HG02642 (cell line): ENCODE measurements at regions not wholly inside any gene's neighbourhood (a gene's known extent, or its start where the extent isn't known, plus 50 kb on each side); places are given as distances from the start of the nearest gene placed in this dataset.
A peak's percentile ranks its signal among the peaks of the same experiment; 100 is the strongest.
"Not testable (repeated sequence)": the region's sequence is repeated elsewhere in the genome, so short reads cannot be mapped to it uniquely, and the experiment has no call there.

Source experiments
- ATAC-seq: cut with Tn5 transposase; IDR thresholded peaks from one replicate; pipeline ENCODE4 v1.9.1; 2021; ENCODE audit warnings: mild to moderate bottlenecking; ENCODE audit not compliant: unreplicated experiment, poor library complexity

DNA sequence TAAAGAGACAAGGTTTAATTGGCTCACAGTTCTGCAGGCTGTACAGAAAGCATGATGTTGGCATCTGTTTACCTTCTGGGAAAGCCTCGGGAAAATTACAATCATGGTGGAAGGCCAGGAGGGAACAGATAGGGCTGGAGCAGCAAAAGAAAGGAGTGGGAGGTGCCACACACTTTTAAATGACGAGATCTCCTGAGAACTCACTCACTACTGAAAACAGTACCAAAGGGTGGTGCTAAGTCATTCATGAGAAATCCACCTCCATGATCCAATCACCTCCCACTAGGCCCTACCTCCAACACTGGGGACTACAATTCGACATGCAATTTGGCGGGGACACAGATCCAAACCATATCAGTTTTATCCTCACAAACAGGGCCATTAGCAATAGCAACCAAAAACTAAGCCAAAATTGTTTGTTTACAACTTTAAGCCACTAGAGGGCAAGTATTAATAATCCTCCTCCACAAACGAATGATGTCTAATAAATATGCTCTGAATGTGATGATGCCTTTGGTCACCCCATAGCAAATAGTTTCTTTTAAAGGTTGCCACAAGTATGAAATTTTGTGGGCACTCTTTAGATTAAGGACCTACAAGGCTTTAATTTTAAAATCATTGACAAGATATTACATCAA is 129.2 kb upstream of the NRBF2 start:
- no peak for ATAC-seq

DNA sequence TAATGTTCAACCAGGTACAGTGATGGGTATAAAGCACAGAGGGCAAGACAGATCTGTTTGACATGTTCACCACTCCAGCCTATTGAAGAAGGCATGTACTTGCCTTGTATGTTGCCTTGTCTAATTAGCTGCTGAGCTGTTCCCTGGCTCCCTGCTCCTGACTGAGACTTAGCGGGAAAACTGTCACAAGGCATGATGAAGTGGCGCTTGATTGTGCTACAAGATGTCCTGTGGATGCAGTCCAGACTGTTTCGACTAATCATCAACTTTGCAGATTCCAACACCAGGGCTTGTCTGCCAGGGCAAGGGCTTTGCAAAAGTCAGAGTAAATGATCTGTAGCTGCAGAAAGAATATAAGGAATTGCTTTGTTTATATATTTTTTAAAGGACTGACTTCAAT is 136.2 kb upstream of the NRBF2 start:
- no peak for ATAC-seq

DNA sequence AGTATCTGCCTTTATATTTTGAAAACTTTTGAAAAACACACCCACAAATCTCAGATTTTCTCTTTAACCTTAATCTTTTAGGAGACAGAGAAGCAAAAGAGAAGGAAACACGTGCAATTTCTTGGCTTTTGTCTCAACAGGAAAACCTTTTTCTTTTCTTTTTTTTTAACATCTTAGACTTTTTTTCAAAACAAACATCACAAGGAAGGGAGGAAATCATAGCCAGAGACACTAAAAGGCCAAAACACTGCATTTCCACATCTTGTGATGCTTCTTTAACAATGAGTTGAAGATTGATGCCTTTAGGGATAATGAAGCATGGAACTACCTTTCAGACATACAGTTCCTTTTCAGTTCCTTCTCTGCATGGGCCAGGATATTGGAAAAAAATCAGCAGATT is 136.6 kb upstream of the NRBF2 start:
- ATAC-seq: no peak

DNA sequence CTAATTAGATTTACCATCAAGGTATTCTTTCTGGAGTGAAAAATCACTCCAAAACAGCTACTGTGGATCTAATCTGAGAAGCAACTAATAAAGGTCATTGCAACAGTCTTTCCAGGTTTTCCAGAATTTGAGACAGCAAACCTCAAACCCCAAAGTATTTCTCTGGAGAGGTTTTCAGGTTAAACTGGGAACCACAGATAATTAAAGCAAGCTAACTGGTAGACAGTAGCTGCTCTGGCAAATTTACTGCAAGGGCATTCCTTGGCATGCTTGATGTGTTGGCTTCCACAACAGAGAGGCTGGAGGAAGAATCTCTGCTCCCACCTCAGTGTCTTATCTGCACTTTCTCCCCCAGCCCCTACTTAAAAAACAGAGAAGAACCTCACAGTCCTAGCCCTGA is 140.0 kb upstream of the NRBF2 start:
- ATAC-seq: no peak

DNA sequence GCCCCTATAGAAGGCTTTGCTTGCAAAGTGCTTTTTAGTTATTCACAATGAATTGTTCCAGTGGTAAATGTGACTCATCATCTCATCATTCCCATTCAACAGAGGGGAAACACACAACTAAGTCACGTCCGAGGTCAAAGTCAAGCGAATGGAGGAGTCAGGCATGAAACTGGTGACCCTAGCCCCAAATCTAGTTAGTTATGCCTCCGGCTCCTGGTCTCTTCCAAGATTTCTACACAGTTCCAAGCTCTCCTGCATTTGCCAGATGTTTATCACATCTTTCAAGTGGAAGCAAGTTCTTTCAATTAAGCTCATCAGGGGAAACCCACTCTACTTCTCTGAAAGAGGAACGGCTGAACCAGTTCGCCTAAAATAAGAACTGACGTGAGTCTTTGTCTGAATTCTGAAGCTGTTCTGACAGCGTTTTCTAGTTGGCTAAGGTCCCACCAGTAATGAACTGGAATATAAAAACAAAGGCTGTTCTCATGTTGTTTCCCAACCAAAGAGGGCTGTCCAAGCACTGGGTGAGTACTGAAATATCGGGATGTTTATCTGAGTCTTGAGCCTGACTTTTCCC is 140.9 kb upstream of the NRBF2 start:
- ATAC-seq: peak; percentile 71

DNA sequence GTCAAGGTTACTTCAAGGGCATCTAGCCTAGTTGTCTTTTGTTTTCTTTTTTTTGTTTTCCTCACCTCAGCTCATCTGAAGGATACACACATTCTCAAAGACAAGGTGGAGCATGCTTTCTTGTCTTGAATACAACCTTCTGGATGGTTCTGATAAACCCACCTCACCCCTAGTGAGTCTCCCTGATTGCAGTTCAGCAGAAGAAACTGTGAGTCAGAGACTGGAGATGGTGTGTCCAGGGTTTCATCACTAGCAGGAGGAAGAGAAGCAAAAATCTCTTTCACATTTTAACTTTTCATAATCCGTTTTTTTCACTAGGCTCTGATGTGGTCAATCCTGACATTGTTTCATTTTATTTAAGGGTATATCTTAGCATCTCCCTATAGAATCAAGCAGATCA is 143.0 kb upstream of the NRBF2 start:
- no peak for ATAC-seq

DNA sequence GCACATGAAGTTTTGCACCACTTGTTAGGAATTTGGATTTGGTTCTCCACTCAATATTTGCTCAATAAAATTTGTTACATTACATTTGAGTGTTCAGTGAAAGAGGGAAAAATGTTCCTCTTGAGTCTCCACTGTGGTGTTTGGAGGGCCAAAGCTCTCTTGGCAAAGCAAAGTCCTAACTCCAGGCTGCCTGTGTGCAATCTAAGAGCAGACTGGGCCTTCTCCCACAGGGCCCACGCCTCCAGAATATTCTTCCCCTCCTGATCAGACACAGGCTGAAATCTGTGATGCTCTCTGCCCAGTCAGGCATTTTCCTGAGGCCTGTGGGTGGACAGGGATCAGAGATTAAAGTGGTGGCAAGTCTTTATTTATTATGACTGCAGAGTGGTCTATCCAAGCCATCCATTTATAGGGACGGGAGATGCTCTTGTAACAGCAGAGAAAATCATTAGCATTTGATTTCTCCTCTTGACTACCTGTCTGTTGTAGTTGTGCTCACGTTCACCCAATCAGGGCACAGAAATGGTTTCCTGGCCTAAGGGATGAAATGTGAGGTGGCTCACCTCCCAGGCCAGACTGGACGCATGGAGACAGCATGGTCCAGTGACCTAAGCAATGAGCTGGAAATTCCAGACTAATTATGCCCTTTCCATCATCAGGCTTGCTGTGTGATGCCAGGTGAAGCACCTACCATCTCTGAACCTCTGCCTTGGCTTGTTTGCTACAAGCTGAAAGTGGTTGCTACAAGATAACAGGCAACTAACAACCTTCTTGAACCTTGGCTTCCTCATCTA is 147.1 kb upstream of the NRBF2 start:
- no peak for ATAC-seq

DNA sequence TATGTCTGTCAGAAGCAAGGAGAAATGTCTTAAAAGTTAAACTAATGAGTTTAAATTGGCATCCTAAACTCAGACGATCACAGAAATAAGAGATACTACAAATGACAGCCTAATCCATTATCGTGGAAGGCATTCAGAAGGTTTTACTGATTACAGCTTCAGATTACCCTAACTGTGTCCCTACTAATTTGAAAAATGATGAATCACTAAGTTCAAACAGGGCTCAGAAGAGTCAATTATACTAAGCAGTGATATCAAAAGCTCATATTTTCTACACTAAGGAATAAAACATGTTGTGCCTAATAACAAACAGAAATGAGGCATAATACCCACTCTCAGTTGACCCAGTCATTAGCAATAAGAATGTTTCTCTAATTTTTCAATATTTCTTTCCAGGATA is 152.0 kb upstream of the NRBF2 start:
- ATAC-seq: no peak

DNA sequence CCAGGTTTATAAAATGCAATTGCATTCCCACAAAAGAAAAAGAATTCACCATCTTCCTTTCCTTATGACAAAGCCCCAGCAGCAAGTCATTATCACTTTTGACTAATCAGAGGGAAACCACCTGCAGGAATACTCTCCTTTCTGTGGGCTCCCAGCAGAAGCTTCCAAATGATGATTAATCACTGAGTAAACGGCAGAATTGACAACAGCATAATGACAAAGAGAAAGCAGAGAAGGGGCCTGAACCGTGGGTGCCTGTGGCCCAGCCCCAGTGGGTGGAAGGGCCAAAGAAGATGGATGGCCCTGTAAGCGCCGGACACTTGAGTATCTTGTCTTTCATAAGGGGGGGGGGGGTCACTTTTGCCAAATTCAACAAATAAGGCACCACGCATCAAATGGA is 152.4 kb upstream of the NRBF2 start:
- ATAC-seq: no peak

DNA sequence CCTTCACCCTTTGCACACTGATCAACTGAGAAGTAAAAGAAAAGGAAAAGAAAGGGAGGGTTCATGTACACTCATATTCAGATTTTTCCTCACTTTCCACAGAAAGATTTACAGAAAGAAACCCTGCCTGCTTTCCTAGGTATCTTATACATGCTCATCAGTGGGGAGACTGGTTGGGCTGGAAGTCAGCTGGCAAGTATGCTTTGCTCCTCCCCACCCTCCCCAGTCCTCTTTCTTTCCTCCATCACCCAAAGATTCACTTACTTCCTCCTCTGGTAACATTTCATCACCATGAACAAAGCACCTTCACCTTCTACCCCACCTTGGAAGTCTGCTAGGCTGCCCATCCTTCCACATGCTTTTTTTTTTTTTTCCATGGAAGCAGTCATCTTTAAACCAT is 153.2 kb upstream of the NRBF2 start:
- ATAC-seq: no peak

DNA sequence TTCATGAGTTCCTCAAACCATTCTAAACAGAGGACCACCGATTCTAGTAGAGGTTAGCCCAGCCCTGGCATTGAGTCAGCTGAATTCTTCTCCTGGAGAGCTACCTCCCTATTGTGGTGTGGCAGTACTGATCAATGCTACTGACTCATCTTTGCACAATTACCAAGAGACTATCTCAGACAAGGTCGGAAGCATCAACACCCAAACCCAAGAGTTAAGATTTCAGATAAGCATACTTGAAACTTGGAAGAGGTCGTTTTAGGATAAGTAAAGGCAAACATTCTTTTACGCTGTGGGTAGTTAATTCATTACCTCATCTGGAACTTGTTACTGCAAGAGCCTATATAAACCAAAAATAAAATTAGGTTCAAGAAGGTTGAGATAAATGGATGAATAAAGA is 154.6 kb upstream of the NRBF2 start:
- ATAC-seq: no peak

DNA sequence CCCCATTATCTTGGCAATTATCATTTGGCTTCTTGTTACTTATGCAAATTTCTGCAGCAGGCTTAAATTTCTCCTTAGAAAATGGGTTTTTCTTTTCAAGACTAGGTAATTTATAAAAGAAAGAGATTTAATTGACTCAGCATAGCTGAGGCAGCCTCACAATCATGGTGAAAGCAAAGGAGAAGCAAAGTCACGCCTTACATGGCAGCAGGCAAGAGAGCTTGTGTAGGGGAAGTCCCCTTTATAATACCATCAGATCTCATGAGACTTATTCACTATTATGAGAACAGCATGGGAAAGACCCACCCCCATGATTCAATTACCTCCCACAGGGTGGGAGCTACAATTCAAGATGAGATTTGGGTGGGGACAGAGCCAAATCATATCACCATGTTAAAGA is 158.3 kb upstream of the NRBF2 start:
- not testable (repeated sequence) for ATAC-seq

DNA sequence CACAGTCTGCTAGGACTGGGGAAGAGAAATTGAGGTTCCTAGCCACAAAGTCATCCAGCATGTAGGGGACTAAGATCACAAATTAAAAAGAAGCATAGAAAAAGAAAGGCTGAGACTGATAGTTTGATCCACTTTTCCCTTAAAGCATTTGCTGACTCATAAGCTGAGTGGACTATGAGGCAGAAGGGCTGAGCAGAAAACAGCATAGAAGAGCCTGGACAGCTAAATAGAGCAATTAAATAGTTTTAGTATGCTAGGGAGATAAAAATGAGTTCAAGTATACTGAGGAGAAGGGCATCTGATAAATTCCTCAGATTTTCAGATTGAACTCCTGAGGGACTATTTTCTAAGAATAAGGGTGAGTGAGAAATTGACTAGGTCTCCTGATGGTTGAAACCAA is 155.9 kb upstream of the EGR2 start:
- ATAC-seq: no peak

DNA sequence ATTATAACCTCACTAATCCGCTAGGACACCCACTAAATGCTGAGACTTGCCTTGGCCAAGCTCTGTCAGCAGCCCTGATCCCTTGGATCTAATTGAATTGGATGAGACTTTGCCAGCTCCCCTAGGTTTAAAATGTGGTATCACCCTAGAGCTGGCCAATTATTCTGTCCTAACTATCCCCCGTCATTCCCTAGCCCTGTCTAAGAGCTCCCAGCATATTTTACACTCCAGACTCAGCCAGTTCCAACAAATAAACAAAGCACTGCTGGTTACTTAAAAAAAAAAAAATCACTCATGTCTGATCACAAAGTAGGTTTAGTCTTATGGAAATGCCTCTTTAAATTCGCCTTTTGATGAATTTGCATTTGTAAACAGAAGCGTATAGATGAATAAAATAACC is 147.9 kb upstream of the EGR2 start:
- no peak for ATAC-seq

DNA sequence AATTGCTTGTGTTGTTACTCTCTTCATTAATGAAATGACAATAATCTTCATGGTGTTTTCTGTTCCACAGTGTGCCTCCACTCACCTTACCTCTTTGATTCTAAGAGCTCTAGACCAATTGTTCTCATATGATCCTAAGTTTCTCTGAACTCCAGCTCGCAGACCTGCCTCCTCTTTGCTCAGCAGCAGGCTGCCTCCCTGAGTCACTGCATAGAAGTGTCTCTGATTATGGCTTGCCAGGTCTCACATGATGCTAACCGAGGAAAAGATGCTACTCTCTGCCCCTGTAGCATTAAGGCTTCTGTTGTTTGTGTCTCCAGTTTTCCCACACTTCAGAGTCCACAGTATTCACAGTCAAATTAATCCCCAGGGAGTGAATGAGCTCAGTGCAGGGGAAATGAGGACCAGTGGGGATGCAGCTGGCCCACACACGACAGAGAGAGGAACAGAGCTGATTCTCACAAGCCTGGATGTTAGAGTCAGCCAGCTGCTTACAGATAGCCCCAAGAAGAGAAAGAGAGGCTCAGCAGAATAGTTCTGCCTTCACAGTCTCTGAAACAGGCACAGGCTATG is 145.9 kb upstream of the EGR2 start:
- ATAC-seq: no peak

DNA sequence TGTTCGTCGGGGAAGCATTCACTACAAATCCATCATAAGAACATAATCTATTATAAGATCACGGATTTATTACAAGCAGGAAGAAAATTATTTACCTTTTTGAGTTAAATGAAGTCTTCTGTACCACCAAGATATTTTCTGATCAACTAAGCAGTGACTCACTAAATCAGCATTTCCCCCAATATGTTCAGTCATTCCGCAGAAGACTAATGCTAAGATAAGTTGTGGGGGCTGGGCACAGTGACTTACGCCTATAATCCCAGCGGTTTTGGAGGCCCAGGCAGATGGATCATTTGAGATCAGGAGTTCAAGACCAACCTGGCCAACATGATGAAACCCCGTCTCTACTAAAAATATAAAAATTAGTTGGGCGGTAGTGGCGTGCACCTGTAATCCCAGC is 144.2 kb upstream of the EGR2 start:
- ATAC-seq: no peak

DNA sequence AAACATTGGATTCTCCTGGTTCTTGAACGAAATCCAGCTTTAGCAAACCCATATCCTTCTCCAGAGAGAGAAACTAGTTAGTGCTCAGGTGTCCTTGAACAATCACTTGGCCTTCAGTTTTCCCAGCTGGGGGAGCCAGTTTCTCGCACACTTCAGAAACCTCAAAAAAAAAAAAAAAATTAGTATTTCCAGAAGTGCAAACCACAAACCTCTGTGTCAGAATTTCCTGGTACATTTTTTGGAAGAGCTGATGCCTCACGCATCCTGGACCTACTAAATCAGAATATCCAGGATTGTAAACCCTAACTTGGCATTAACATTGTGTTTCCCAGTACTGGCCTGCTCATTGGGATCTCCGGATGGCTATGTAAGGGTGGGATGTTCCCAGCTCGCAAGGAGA is 143.4 kb upstream of the EGR2 start:
- ATAC-seq: no peak

DNA sequence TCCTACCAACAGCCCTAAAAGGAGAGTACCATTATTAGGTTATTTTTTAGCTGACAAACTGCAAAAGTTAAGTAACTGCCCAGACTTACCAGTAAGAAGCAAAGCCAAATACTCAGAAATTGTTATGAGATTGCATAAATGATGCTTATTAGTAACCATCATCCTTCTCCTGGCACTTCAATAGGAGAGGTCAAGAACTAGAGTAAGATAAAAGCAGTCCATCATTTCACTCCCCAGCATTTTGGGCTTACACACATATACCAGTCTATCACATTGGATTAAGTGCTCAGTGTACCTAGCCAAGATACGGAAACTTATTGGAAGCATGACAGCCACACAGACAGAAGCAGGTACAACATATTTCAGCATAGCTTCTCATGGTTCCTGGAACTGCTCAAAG is 142.8 kb upstream of the EGR2 start:
- no peak for ATAC-seq

DNA sequence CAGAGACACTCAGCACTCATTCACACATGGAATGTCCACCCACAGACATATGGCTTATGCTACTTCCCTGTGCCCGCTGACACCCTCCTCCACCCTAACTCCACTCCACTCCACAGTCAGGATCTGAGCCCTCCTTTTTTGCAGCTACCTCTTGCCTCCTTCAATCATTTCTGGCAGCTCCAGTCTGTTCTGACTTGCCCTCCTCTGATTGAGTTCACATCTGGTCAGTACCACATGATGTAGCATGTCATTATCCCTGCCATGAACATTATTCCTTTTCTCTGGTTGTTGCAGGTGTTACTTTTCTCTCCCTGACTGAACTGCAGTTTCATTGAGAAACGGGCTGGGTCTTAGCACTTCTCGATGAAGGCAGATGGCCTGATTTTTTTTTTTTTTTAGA is 130.1 kb upstream of the EGR2 start:
- no peak for ATAC-seq

DNA sequence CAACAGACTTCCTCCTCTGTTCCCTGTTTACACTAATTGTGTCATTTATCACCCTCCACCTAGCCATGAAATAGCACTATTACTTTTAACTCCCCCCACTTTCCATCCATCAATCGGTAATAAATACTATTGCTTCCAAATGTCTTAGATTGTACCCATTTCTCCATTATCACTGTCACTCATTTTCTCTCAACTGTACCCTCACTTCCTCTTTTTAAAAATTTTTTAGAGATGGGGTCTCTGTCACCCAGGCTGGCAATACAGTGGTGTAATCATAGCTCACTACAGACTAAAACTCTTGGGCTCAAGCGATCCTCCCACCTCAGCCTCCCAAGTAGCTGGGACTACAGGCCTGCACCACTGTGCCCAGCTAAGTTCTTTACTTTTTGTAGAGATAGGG is 123.5 kb upstream of the EGR2 start:
- ATAC-seq: no peak

DNA sequence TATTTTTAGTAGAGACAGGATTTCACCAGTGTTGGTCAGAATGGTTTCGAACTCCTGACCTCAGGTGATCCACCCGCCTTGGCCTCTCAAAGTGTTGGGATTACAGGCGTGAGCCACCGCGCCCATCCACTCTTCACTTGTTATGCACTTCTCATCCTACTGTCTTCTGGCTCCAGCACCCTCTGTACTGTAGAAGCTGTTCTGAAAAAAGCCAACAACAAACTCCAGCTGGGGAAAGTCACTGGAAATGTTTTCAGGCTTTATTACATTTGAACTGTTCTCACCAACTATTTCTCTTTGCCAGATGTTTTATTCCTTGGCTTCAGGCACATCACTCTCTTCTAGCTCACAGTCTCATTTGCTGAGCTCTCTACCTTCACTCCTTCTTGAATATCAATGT is 122.5 kb upstream of the EGR2 start:
- ATAC-seq: no peak

DNA sequence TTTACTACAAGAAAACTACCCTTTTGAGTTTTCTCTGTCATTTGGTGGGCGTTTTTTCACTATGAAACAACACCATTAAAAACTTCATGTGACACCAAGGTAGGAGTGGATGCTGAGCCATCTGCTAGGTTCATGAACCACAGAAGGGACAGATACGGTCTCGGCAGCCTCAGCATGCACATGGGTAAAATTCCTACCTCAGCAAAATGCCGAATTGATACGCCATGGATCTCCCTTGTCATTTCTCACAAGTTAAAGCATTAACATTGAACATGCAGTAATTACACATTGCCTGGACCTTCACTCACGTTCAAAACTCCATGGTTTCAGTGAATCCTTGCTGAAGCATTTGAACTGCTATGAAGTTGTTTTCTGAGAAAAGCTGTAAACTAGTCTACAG is 121.5 kb upstream of the EGR2 start:
- no peak for ATAC-seq
